Fibroblast of villous mesenchyme (primary cell): ENCODE measurements at regions not wholly inside any gene's neighbourhood (a gene's known extent, or its start where the extent isn't known, plus 50 kb on each side); places are given as distances from the start of the nearest gene placed in this dataset.
"Not testable (repeated sequence)": the region's sequence is repeated elsewhere in the genome, so short reads cannot be mapped to it uniquely, and the experiment has no call there.

Source experiments
- DNase-seq: peaks from one replicate; pipeline ENCODE4 v3.0.0-alpha.2; 2010; ENCODE audit warnings: low read depth
- H3K4me3 ChIP-seq: 2 replicates; pipeline ENCODE4 v1.5.1; 2011; ENCODE audit warnings: low read depth, mild to moderate bottlenecking, low read length
- TF ChIP-seq, protein P1 (sequence below): IDR thresholded peaks from 2 replicates; pipeline ENCODE4 v1.5.1; 2012; ENCODE audit warnings: low read depth, mild to moderate bottlenecking, low read length; ENCODE audit not compliant: insufficient read depth

DNA sequence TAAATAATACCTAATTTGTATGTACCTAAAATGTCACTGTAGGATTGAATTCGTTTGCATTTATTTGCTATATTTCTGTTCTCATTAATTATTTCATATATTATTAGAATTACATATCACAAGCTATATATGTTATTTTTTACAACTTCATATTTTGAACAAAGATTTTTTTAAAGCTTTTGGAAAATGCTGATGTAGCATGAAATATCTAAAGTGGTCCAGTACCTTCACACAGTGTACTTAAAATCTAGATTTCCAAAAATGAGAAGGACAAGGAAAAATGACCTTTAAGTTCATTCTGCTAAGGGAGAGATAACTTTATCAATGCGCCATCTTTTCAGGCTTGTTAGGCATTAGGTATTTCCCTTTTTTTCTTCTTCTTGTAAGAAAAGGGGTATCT lies 71.8 kb downstream of the LARP7 start:
- DNase-seq = no peak
- TF ChIP-seq, protein P1, sequence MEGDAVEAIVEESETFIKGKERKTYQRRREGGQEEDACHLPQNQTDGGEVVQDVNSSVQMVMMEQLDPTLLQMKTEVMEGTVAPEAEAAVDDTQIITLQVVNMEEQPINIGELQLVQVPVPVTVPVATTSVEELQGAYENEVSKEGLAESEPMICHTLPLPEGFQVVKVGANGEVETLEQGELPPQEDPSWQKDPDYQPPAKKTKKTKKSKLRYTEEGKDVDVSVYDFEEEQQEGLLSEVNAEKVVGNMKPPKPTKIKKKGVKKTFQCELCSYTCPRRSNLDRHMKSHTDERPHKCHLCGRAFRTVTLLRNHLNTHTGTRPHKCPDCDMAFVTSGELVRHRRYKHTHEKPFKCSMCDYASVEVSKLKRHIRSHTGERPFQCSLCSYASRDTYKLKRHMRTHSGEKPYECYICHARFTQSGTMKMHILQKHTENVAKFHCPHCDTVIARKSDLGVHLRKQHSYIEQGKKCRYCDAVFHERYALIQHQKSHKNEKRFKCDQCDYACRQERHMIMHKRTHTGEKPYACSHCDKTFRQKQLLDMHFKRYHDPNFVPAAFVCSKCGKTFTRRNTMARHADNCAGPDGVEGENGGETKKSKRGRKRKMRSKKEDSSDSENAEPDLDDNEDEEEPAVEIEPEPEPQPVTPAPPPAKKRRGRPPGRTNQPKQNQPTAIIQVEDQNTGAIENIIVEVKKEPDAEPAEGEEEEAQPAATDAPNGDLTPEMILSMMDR = no peak
- no peak overlapping the region for H3K4me3 ChIP-seq

- H3K4me3 ChIP-seq = no peak overlapping the region
- no peak for DNase-seq
- TF ChIP-seq, protein P1 = no peak
Observed at GRCh38 chr4:112714922-112715901, 78.3 kb downstream of the LARP7 start.

- H3K4me3 ChIP-seq = no peak overlapping the region
- DNase-seq = no peak
- TF ChIP-seq, protein P1 = no peak
Observed at GRCh38 chr4:112717856-112718255, 80.9 kb downstream of the LARP7 start.

DNA sequence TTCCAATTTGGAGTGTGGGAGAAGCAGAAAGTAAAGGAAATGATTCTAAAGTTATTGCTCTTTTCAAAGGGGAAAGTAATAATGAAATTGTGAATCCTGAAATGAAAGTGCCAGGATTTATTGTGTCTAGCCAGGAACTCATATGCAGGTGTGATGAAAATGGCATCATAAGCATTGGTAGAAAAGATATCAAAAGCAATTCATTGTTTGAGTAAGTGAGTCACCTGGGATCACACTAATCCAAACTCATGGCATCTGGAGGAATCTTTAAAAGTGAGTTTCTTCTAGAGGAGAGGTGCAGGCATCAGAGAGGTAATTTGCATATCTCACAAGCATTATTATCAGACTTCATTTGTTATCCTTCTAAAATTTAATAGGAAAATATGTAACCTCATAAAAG lies 84.7 kb downstream of the LARP7 start:
- TF ChIP-seq, protein P1 = no peak
- no peak overlapping the region for H3K4me3 ChIP-seq
- no peak for DNase-seq

- TF ChIP-seq, protein P1 = no peak
- no peak for DNase-seq
- H3K4me3 ChIP-seq = no peak overlapping the region
Observed at GRCh38 chr4:112726041-112726440, 89.1 kb downstream of the LARP7 start.

GRCh38 chr4:112727728-112728127 lies 90.8 kb downstream of the LARP7 start:
- H3K4me3 ChIP-seq, DNase-seq: not testable (repeated sequence)

DNA sequence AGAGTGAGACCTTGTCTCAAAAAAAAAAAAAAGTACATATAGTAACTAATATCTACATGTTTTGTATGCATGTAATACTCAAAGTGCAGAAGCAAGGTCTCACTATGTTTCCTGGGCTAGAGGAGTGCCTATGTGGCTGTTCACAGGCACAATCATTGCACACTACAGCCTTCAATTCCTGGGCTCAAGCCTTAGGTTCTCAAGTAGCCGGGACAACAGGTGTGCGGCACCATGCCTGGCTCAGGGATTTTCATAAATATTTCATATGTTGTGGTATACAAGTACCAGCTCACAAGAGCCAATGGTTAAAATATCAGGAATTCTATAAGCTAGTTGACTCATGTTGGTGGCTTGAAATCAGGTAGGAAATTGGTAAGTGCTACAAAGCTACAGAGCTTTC lies 94.8 kb downstream of the LARP7 start:
- H3K4me3 ChIP-seq = no peak overlapping the region
- TF ChIP-seq, protein P1 = no peak
- DNase-seq = no peak
